ENCODE measurements at regions not wholly inside any gene's neighbourhood (a gene's known extent, or its start where the extent isn't known, plus 50 kb on each side); places are given as distances from the start of the nearest gene placed in this dataset.
A peak's percentile ranks its signal among the peaks of the same experiment; 100 is the strongest.

GRCh38 chr11:131299598-131300438 lies 70.6 kb upstream of the NTM start:
- no peak for DNase-seq (ENCODE audit: low read depth)

DNA sequence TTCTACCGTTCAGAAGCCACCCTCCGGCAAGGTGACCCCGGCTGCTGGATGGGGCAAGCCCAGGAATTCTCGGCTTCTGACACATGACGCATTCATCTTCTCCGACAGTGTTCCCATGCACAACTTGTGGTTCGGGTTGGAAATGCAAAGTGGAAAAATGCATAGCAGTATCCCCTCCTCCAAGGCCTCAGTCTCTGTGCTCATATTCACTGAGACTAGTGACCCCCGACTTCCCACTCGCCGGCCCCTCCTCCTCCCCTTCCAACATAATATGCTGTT lies 70.0 kb upstream of the NTM start:
- peak; percentile 4 for DNase-seq (ENCODE audit: low read depth)

- no peak for DNase-seq (ENCODE audit: low read depth)
Measured at GRCh38 chr11:131301306-131301705, 69.1 kb upstream of the NTM start.

GRCh38 chr11:131302836-131303235 lies 67.6 kb upstream of the NTM start:
- peak; percentile 31 for DNase-seq (ENCODE audit: low read depth)

GRCh38 chr11:131303611-131304119 lies 66.8 kb upstream of the NTM start:
- no peak for DNase-seq (ENCODE audit: low read depth)

DNA sequence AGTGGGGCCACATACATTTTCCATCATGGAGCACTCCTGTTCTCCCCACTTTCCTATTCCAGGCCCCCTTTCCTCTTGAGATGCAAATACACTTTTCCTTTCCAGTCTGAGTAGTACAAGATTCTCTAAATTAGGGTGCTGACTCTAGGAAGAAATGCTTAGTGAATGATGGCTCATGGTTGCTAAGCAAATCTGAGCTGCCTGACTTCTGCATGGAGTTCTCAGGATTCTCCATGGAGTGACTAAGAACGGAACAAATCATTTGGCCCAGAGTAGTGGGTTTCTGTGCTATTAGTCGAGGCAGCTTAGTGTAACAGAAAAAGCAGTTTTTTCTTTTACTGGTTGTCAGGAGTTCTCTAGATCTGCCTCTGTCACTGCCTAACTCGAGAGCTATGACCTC lies 65.4 kb upstream of the NTM start:
- no peak for DNase-seq (ENCODE audit: low read depth)

- no peak for DNase-seq (ENCODE audit: low read depth)
Measured at GRCh38 chr11:131307506-131307905, 62.9 kb upstream of the NTM start.

GRCh38 chr11:131309776-131310175 lies 60.6 kb upstream of the NTM start:
- no peak for DNase-seq (ENCODE audit: low read depth)

DNA sequence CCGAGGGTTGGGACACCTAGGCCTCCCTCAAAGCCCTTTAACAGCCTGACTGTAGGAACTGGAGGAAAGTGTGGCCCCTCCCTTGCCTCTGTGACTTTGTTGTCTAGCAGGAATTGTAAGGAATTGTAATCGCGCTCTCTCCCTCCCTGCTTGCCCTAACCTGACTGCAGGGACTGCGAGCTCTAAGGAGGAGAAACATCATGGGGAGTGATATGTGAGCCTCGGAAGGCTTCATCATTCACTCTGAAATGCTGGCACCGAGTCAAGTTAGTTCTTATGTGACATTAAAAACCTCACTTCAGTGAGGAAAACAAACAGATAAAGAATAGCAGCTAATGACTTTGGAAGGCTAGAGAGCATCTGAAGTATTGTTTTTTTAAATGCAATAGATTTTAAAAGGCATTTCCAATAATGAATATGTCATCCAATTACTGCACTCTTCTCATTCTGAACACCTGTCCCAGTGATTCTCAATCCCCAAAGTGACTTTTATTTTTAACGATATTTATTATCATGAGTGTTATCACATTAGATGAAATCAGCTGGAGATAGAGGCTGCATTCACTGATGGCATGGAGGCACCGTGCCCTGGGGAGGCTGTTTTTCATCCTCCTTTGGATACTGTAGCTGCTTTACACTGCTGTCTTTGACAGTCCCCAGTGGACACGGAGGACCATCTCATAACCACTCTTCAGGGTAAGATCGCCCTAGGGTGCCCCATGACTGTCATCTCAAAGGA lies 58.5 kb upstream of the NTM start:
- no peak for DNase-seq (ENCODE audit: low read depth)

All from RPMI7951 (cell line).